HG03442 (cell line): ENCODE measurements at regions not wholly inside any gene's neighbourhood (a gene's known extent, or its start where the extent isn't known, plus 50 kb on each side); places are given as distances from the start of the nearest gene placed in this dataset.

Experiments used
- ATAC-seq: cut with Tn5 transposase; IDR thresholded peaks from one replicate; pipeline ENCODE4 v1.9.1; 2021; ENCODE audit warnings: mild to moderate bottlenecking, moderate library complexity; ENCODE audit not compliant: unreplicated experiment

GRCh38 chr1:98017184-98017583 lies 96.3 kb upstream of the DPYD start:
- ATAC-seq, result no peak

GRCh38 chr1:98008373-98008772 lies 87.5 kb upstream of the DPYD start:
- ATAC-seq, result no peak

DNA sequence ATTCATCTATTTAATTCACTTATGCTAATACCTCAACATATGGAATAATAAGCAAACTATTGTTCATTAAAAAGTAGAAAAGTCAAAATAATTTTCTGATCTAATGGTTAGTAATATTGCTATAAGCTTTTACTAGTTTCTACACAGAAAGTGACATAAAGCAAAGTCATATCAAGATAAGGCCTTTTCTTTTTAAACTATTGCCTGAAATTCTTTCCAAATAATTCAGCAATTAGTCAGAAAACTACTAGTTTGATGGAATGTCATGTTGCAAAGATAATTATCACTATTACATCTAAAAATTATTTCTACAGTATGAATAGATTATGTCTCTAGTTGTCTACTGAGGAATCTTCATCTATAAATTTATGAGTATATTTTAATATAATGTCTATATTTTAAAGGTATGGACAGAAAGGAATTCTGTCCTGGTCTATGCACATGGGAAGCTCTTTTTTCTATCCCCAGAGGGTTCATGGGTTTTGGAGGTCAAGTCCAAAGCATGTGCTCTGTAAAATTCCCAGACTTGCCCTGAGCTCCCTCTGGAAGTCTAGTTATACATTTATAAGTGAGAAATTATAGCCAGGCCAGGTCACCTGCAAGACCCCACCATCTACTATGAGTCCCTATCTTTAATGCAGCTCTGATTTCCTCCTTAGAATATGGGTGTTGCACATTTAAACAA lies 84.6 kb upstream of the DPYD start:
- ATAC-seq, result no peak

- no peak for ATAC-seq
Observed at GRCh38 chr1:98003442-98003841, 82.6 kb upstream of the DPYD start.

- no peak for ATAC-seq
Observed at GRCh38 chr1:98002288-98002687, 81.5 kb upstream of the DPYD start.

DNA sequence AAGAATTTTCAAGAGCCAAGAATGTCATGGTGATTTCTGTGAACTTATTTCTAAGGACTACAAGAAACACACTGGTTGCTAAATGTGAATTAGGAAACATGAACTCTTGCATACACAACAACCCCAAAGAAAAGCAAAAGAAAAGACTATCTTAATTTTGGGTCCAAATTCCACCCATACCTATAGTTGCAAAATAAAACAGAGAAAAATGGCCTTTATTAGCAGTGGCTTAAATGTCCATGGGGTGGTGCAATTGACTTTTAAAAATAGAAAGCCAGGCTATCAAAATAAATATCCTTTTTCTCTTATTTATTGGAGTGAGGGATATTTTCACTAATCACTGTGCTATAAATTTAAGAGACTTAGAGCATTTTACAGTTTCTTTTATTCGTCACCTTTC lies 80.9 kb upstream of the DPYD start:
- ATAC-seq, result no peak

DNA sequence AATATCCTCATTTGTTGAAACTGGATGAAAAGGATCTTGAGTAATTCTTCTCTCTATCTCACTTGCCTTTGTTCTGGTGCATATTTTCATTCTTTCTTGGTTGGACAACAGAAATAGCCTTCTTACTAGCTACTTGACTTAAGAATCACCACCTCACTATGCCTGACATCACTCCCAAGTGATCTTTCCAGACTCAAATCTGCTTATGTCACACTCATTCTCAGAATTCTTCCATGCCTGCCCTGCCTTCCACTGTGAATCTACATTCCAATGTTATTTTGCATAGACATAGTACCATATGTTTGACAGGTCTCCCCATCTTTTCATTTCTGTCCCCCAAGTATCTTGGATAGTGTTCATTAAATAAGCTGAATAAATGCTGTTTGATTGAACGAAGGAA lies 78.5 kb upstream of the DPYD start:
- no peak for ATAC-seq

DNA sequence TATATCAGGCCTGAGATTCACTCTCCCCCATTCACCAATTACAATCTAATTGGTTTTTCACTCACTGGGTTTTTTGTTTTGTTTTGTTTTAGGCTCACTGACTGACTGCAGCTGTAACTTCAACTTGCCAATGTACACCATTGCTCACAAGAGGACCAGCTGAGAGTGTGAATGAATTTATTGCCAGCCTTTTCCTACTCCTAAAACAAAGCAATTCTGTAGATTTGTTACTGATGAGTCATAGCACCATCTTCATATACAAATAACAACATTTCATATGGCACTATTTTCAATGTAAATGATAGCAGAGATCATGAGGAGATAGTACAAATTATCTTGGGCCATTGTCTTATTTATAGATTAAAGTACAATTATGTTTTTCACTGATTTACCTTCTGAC lies 76.0 kb upstream of the DPYD start:
- no peak for ATAC-seq

DNA sequence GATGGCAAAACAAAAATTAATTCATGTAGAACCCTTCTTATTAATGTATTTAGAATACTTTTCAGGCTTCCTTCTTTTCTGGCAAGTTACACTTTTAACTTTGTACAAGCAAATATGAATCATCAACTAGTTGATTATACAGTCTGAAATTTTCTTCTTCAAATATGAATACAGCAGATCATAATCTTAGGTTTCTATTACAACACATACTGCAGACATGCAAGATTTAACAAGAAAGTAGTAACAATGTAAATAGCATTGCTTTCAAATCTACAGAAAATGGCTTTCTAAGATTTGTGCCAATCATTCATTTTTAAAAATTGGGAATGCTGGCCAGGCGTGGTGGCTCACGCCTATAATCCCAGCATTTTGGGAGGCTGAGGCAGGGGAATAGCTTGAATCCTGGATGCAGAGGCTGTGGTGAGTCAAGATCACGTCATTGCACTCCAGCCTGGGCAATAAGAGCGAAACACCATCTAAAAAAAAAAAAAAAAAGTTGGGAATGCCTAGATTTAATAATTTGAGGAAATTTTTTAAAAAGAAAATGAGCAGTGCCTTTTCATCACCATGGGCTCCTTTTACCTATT lies 68.4 kb upstream of the DPYD start:
- ATAC-seq, result no peak

DNA sequence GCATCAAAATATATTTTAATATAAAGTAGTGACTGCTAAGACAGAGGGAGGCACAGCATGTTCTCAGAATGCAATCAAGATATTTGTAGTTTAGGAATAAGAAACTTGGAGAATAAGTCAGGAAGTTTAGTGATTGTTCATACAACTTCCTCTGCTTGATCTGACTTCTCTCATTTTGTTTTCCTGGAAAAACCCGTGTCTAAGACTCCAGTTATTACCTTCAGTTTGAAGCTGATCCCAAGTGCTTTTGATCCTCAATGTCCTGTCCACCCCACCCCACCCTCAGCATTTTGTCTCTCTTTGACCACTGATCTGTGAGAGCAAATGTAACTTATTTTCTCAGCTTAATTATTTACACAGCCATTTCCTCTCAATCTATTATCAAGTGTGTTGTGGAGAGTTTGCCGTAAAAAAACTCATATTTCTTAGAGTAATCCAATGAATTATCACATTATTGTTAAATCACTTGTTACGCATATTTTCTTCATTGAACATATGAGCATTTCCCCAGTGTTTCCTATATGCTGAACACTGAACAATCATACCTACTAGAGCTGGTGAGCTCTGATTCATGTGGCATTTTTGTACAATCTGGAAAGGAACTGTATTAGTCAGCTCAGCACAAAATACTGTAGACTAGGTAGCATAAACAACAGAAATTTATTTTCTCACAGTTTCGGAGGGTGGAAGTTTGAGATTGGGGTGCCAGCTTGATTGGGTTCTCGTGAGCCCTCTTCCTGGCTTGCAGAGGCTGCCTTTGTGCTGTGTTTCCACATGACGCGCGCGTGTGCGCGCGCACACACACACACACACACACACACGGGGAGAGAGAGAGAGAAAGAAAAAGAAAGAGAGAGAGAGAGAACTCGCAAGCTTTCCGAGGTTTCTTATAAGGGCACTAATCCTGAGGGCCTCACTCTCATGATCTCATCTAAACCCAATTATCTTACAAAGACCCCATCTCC lies 65.5 kb upstream of the DPYD start:
- ATAC-seq, result no peak

- no peak for ATAC-seq
Observed at GRCh38 chr1:97983126-97983525, 62.3 kb upstream of the DPYD start.

DNA sequence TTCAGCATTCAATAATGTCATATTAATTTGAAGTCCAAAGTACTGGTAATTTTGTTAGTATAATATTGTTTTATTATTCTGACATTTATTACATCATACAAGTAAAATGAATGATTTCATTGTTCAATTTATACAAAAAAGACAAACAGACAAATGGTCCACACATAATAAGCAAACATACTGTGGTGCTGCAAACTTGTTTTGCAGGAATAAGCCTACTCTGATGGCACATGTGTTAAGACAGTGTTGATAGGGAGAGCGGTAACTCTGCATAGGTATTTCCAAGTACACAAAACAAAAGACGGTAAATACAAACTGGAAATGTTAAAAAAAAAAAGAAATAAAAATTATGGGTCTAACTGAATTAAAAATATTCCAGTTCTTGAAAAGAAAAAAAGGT lies 59.7 kb upstream of the DPYD start:
- no peak for ATAC-seq

GRCh38 chr1:97976801-97977200 lies 56.0 kb upstream of the DPYD start:
- no peak for ATAC-seq
